RCC 7860 (cell line): ENCODE measurements at regions not wholly inside any gene's neighbourhood (a gene's known extent, or its start where the extent isn't known, plus 50 kb on each side); places are given as distances from the start of the nearest gene placed in this dataset.
"Not testable (repeated sequence)": the region's sequence is repeated elsewhere in the genome, so short reads cannot be mapped to it uniquely, and the experiment has no call there.

Experiments
- DNase-seq: peaks from one replicate; pipeline ENCODE4 v3.0.0-alpha.2; 2015; ENCODE audit warnings: low spot score
- FAIRE-seq: peaks from 2 replicates; lab custom pipeline; 2012; peaks lifted over from hg19 to GRCh38; lab: Jason Lieb, UNC

GRCh38 chr17:64773836-64774761 lies 112.0 kb upstream of the SMURF2 start:
- DNase-seq (peak; percentile 63), FAIRE-seq (no peak)

DNA sequence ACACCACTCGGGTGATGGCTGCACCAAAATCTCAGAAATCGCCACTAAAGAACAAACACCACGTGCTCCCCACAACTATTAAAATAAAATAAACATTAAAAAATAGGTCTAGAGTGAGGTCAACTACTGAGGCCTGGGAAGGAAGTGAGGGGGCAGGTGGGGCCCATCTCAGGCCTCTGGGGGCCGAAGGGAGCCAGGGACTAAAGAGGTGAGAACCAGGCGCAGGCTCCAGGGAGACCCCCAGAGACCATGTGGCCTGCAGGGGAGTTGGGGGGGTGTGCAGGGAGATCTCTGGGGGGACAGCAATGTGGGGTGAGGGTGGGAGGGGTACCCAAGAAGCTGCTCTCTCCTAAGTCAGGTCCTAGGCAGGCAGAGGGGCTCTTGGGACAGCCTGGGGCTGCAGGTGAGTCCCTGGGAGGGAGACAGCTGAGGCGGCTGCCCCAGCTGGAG lies 111.3 kb upstream of the SMURF2 start:
- no peak for FAIRE-seq

DNA sequence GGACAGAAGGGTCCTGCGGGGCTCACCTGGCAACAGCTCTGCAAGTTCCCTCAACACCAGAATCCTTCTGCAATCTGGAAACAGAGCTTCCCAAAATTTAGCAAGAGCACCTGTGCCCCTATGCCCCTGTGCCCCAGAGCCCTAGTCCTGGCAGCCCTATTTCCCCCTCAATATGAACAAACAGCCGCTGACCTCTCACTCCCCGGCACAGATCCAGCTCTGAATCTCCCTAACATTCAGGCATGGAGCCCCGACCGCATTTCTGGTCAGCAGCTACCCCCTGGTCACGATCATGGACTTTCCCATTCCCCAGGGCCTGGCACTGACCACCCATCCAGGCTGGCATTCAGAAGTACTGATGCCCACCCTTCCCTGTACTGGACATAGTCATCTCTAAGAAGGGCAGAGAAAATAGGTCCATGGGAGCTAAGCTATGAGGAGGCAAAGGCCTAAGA lies 110.8 kb upstream of the SMURF2 start:
- DNase-seq: no peak

More for the DNA sequence above, 111.3 kb upstream of the SMURF2 start:
- no peak for DNase-seq

DNA sequence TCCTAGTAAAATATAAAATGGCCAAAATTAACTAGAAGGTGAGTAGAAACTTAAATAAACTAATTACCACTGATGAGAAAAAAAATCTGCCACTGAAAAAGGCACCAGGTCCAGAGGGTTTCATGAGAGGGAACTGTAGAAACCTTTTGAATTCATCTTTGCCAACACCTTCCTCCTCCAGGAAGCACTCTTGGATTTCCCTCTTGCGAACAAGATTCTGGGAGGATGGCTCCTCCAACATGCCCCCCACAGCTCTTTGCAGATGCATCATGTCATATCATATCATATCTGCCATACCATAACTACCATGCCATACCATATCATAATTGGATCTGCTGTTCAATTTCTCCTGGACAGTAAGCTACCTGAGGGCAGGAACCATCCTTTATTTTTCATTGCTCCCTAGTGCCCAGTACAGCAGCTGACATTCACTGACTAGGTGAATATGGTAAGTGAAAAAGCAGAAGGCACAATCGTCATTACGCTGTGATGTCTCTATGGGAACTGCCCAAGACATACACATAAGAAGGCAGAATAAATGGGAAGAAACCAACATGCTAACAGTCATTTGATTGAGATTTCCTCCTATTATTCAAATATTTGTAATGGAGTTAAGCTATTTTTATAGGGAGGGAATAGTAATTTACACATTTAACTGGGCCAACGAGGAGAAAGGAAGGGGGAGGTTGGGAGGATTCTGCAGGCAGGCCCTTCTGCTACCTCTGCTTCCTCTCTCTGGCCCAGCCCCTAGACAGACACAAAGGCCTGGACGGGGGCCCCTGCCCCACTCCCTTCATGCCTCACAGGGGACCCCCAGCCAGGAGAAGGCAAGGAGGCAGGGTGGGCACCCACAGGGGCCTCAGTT lies 110.1 kb upstream of the SMURF2 start:
- FAIRE-seq (no peak), DNase-seq (no peak)

More for the DNA sequence above, 110.8 kb upstream of the SMURF2 start:
- FAIRE-seq: no peak

GRCh38 chr17:64769712-64770111 lies 107.6 kb upstream of the SMURF2 start:
- FAIRE-seq (no peak), DNase-seq (no peak)

DNA sequence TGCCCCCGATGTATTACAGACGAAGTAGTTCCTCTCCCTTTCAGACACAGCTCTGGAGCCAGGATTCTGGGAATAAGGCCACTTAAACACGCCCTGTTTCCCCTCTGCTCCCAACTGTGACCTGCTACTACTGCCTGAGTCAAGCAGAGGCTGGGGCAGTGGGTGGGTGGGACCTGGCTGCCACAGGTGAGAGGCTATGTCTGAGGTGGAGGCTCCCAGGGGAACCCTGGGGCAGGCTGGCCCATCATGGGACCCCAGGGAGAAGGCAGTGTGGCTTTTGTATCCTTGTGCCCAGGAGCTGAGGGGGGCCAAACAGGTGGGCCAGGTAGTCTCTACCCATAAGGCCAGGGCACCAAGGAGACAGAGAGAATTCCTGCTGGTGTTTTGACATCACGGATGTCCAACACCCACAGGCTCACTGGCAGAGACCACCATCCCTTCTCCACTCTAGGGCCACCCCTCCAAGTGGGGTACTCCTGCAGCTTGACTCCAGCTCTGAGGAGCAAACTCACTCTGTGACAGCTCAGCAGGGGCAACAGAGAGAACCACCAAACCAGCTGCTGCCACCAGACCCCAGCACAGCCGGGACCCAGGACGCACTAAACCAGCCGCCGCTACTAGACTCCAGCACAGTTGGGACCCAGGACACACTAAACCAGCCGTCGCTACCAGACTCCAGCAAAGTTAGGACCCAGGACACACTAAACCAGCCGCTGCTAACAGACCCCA lies 105.3 kb upstream of the SMURF2 start:
- DNase-seq: no peak
- no peak for FAIRE-seq

- FAIRE-seq (no peak), DNase-seq (no peak)
Measured at GRCh38 chr17:64765191-64765889, 103.2 kb upstream of the SMURF2 start.

GRCh38 chr17:64750891-64751677 lies 89.0 kb upstream of the SMURF2 start:
- no peak for DNase-seq
- no peak for FAIRE-seq

- DNase-seq: no peak
- FAIRE-seq: no peak
Measured at GRCh38 chr17:64750478-64750877, 88.4 kb upstream of the SMURF2 start.

GRCh38 chr17:64749306-64749705 lies 87.2 kb upstream of the SMURF2 start:
- FAIRE-seq (no peak), DNase-seq (no peak)

GRCh38 chr17:64747938-64748540 lies 85.9 kb upstream of the SMURF2 start:
- FAIRE-seq: peak; percentile 63

GRCh38 chr17:64742326-64742725 lies 80.2 kb upstream of the SMURF2 start:
- FAIRE-seq: no peak
- DNase-seq: no peak

More at GRCh38 chr17:64747938-64748540, 85.9 kb upstream of the SMURF2 start:
- peak; percentile 67 for DNase-seq

DNA sequence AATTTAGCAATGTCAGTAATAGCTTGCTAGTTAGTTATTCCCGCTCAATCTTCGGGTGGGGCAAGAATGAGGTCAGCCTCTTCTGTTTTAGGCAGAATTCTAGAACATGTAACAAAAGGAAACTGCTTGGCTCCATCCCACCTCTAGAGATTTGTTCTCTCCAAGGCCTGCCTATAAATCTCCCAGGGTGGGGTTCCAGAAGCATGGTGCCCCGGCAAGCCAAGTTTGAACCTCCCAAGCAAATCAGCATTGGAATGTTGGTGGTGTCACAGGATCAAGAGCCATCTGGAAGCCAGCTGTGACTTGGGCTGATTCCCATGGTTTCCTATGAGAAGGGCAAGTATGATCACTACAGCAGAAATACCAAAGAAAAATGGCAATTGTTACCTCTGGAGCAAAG lies 79.8 kb upstream of the SMURF2 start:
- DNase-seq, FAIRE-seq: not testable (repeated sequence)

DNA sequence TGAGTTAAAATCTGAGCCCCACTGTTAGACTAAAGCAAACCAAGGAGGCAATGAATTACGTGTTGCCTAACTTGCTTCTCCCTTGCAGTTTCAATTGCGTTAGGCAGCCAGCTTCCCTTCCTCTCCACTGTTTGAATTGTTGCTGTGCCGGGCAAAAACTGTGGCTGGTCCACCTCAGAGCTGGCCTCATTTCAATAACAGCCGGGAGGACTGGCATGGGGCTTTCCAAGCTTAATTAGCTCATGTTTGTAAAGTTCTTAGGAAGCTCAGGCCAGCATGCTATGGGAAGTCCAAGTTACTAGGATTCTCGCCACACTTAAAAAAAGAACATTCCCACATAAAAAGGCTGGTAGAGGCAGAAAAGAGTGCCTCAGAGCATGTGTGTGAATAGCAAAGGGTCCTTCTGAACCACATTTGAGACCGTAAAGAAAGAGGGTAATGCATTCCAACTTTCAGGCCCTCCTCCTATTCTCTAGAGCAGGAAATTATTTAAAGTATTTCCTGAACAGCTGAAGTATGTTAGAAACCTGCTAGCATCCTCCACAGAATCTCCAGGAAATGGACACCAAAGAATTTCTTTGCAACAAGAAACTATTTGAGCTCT lies 79.0 kb upstream of the SMURF2 start:
- DNase-seq (no peak), FAIRE-seq (no peak)

DNA sequence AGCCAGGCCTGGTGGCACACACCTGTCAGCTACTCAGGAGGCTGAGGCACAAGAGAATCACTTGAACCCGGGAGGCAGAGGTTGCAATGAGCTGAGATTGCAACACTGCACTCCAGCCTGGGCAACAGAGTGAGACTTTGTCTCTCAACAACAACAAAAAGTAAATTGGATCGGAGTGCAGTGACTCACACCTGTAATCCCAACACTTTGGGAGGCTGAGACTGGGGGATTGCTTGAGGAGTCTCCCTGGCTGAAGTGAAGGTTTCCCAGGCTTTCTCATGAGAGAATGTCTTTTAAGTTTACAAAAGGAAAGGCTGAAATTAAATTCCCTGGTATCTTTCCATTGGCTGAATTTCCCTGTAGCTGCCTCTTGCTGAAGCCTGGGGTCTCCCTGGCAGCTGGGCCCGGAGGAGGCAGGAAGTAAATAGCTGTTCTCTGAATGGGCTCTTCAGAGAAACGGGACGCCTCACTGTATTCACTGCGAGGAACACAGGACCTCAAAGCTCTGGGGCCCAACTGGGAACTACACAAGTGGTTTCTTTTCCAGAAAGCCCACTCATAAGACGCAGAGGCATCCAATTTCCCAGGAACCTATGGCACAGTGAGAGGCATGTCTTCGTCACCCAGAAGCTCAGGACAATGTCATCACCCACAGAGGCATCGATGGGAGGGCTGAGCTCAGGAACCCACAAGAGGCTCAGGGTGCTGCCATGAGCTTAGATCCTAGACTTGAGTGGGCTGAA lies 77.4 kb upstream of the SMURF2 start:
- no peak for FAIRE-seq
- DNase-seq: no peak

- no peak for FAIRE-seq
- peak; percentile 41 for DNase-seq
Measured at GRCh38 chr17:64736804-64737492, 74.8 kb upstream of the SMURF2 start.

- FAIRE-seq (peak; percentile 89), DNase-seq (peak; percentile 95)
Measured at GRCh38 chr17:64732336-64733006, 70.4 kb upstream of the SMURF2 start.
